Upper lobe of left lung (tissue), 6 donors: ENCODE measurements at regions not wholly inside any gene's neighbourhood (a gene's known extent, or its start where the extent isn't known, plus 50 kb on each side); places are given as distances from the start of the nearest gene placed in this dataset.

Source experiments
- ATAC-seq, 2 donors: fragments of 200-7000 bp; cut with Tn5 transposase; one replicate each; pipeline ENCODE4 v1.9.1; 2022; ENCODE audit warnings: mild to moderate bottlenecking in 2 of 2, moderate library complexity in 2 of 2; ENCODE audit not compliant: low FRiP score in 2 of 2
- DNase-seq, 2 donors: peaks; one replicate each; pipeline ENCODE4 v3.0.0-alpha.2; 2019 to 2020
- H3K27ac ChIP-seq, 4 donors: fragments of 200-600 bp; sonication (generic); one replicate each; pipeline ENCODE4 v1.5.1; 2016 to 2019
- H3K27me3 ChIP-seq, 4 donors: fragments of 200-600 bp; sonication (generic); one replicate each; pipeline ENCODE4 v1.5.1; 2017 to 2019
- H3K36me3 ChIP-seq, 4 donors: fragments of 200-600 bp; sonication (generic); one replicate each; pipeline ENCODE4 v1.5.1; 2016 to 2019
- H3K4me1 ChIP-seq, 4 donors: fragments of 200-600 bp; sonication (generic); one replicate each; pipeline ENCODE4 v1.5.1; 2018 to 2019
- H3K4me3 ChIP-seq, 4 donors: fragments of 200-600 bp; sonication (generic); one replicate each; pipeline ENCODE4 v1.5.1; 2017 to 2019; ENCODE audit warnings: mild to moderate bottlenecking in 2 of 4, moderate library complexity in 1 of 4
- H3K9me3 ChIP-seq, 4 donors: fragments of 200-600 bp; sonication (generic); one replicate each; pipeline ENCODE4 v1.5.1; 2018 to 2019
- EP300 ChIP-seq, 4 donors: sonication (generic); formaldehyde crosslinking; IDR thresholded peaks; one replicate each; pipeline ENCODE4 v1.5.1; 2017; ENCODE audit warnings: antibody characterized with exemption in 4 of 4, control low read depth in 2 of 4
- POLR2A ChIP-seq, 4 donors: fragments of 450-650 bp; IDR thresholded peaks; one replicate each; pipeline ENCODE4 v1.5.1; 2016 to 2017; ENCODE audit warnings: antibody characterized with exemption in 4 of 4, mild to moderate bottlenecking in 2 of 4
- POLR2AphosphoS5 ChIP-seq, 2 donors: sonication (generic); formaldehyde crosslinking; IDR thresholded peaks; one replicate each; pipeline ENCODE4 v1.5.1; 2017; ENCODE audit warnings: antibody characterized with exemption in 2 of 2
- WGBS, 2 donors: methylation state at CpG; one replicate each; pipeline ENCODE4 v1.1.5; 2017 to 2018; 5-methylcytosine and 5-hydroxymethylcytosine counted together
- TF ChIP-seq, protein P1 (sequence below), 6 experiments: fragments of 450-650 bp in 4 of 6; fragments of 200-600 bp in 2 of 6; sonication (generic) in 2 of 6; IDR thresholded peaks; one replicate each; pipeline ENCODE4 v1.5.1; 2016 to 2019; ENCODE audit warnings: antibody characterized with exemption in 6 of 6
- donor health status: DM: no; HTN: no; CAD: no; lungs with moderate emphysema.
- donor health status: DM: no; HTN: yes; CAD: no; lungs with severe emphysema.

- WGBS, 2 donors = 69 to 86% methylated on average over 1 of the region's 1 CpG
These were observed 296.4 kb upstream of the ACVR2A start for GRCh38 chr2:147548451-147548850.

DNA sequence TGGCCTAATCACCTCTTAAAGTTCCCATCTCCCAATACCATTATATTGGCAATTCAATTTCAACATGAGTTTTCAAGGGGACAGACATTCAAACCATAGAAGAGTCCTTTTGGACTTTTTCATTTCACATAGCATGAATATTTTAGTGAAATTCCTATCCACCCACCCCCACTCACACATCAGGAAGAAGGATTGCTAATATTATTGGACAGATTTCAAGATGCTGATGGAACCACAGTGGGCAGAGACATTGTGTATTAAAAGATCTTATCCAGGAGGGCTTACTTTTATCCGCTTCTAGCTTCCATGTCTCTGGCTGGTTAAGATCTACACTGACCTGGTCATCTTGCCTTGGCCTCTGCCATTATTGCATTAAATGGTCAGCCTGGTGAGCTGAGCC is 297.4 kb upstream of the ACVR2A start:
- H3K27me3 ChIP-seq = no peaks in the 10 kb centered on the region
- TF ChIP-seq EP300 (IDR thresholded peaks at IDR 0.05) (no peak), POLR2AphosphoS5 (IDR thresholded peaks at IDR 0.05) (no peak), POLR2A (IDR thresholded peaks at IDR 0.05) (no peak)
- TF ChIP-seq, protein P1, sequence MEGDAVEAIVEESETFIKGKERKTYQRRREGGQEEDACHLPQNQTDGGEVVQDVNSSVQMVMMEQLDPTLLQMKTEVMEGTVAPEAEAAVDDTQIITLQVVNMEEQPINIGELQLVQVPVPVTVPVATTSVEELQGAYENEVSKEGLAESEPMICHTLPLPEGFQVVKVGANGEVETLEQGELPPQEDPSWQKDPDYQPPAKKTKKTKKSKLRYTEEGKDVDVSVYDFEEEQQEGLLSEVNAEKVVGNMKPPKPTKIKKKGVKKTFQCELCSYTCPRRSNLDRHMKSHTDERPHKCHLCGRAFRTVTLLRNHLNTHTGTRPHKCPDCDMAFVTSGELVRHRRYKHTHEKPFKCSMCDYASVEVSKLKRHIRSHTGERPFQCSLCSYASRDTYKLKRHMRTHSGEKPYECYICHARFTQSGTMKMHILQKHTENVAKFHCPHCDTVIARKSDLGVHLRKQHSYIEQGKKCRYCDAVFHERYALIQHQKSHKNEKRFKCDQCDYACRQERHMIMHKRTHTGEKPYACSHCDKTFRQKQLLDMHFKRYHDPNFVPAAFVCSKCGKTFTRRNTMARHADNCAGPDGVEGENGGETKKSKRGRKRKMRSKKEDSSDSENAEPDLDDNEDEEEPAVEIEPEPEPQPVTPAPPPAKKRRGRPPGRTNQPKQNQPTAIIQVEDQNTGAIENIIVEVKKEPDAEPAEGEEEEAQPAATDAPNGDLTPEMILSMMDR (IDR thresholded peaks at IDR 0.05) = no peak
- no peak for ATAC-seq
- no peak overlapping the region for H3K27ac ChIP-seq
- H3K36me3 ChIP-seq = no peaks in the 10 kb centered on the region
- no peak overlapping the region for H3K4me3 ChIP-seq
- WGBS, 2 donors = 89 to 93% methylated on average over 1 of the region's 1 CpG
- H3K9me3 ChIP-seq = peaks cover 0 to 4% (median 0%) of the 10 kb centered on the region in 4 donors
- H3K4me1 ChIP-seq = no peaks in the 10 kb centered on the region
- DNase-seq = no peak

More at GRCh38 chr2:147548451-147548850, 296.4 kb upstream of the ACVR2A start:
- TF ChIP-seq POLR2AphosphoS5 (IDR thresholded peaks at IDR 0.05) (no peak), EP300 (IDR thresholded peaks at IDR 0.05) (no peak), POLR2A (IDR thresholded peaks at IDR 0.05) (no peak)
- TF ChIP-seq, protein P1 (IDR thresholded peaks at IDR 0.05) = no peak
- no peaks in the 10 kb centered on the region for H3K4me1 ChIP-seq
- no peaks in the 10 kb centered on the region for H3K36me3 ChIP-seq
- H3K27ac ChIP-seq = no peak overlapping the region
- no peak overlapping the region for H3K4me3 ChIP-seq
- peaks cover 0 to 4% (median 0%) of the 10 kb centered on the region in 4 donors for H3K9me3 ChIP-seq
- DNase-seq (no peak), ATAC-seq (no peak)
- H3K27me3 ChIP-seq = no peaks in the 10 kb centered on the region

GRCh38 chr2:147546109-147546508 is 298.7 kb upstream of the ACVR2A start:
- no peak for TF ChIP-seq POLR2A (IDR thresholded peaks at IDR 0.05)
- TF ChIP-seq, protein P1 (IDR thresholded peaks at IDR 0.05) = no peak
- no peak for TF ChIP-seq POLR2AphosphoS5 (IDR thresholded peaks at IDR 0.05)
- TF ChIP-seq EP300 (IDR thresholded peaks at IDR 0.05) = no peak
- no peaks in the 10 kb centered on the region for H3K36me3 ChIP-seq
- no peak for ATAC-seq
- DNase-seq = no peak
- 59 to 80% methylated on average over 1 of the region's 1 CpG for WGBS, 2 donors
- no peaks in the 10 kb centered on the region for H3K4me1 ChIP-seq
- peaks cover 0 to 4% (median 0%) of the 10 kb centered on the region in 4 donors for H3K9me3 ChIP-seq
- no peak overlapping the region for H3K4me3 ChIP-seq
- H3K27ac ChIP-seq = no peak overlapping the region
- H3K27me3 ChIP-seq = no peaks in the 10 kb centered on the region

DNA sequence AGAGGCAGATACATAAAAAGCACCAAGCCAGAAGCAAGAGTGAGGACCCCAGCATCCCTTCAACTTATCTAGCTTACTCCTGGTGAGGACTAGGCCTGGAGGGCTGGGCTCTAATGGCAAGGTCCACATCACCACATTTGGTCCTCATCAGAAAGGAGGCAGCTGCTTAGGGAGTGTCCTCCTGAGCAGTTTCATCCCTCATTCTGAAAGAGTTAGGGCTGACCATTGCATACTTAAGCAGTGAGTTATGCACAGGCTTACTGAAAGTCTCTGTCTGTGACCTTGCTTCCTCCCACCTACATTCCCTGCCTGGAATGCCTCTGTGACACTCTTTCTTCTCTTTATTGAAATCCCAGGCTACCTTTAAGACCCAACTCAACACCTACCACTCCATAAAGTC is 301.8 kb upstream of the ACVR2A start:
- Histone ChIP-seq H3K4me3 (no peak overlapping the region), H3K4me1 (no peaks in the 10 kb centered on the region), H3K27ac (no peak overlapping the region), H3K27me3 (no peaks in the 10 kb centered on the region), H3K9me3 (peaks cover 0 to 4% (median 0%) of the 10 kb centered on the region in 4 donors), H3K36me3 (no peaks in the 10 kb centered on the region)
- ATAC-seq (peak; percentile 11 to 50), DNase-seq (no peak)
- TF ChIP-seq POLR2A (IDR thresholded peaks at IDR 0.05) = no peak
- no peak for TF ChIP-seq EP300 (IDR thresholded peaks at IDR 0.05)
- TF ChIP-seq, protein P1 (IDR thresholded peaks at IDR 0.05) = no peak
- TF ChIP-seq POLR2AphosphoS5 (IDR thresholded peaks at IDR 0.05) = no peak

DNA sequence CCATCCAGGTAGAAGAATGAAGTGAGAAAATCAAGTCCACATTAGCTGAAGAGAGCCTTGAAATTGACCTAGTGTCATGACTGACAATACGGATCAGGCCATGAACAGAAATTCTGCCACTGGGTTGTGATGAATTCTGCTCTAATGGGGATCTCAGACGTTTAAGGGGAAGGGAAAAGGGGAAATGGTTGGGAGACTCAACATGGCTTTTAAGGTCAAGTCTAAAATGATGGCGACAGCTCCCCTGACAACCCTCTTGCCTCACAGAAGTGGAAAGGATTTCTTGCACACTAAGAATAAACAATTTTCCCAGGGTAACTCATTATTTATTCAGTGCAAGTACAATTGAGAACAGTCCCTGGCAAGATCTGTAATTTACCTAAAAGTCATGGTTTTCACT is 302.5 kb upstream of the ACVR2A start:
- Histone ChIP-seq H3K36me3 (no peaks in the 10 kb centered on the region), H3K9me3 (peaks cover 0 to 4% (median 0%) of the 10 kb centered on the region in 4 donors), H3K4me3 (no peak overlapping the region), H3K27ac (no peak overlapping the region), H3K4me1 (no peaks in the 10 kb centered on the region), H3K27me3 (no peaks in the 10 kb centered on the region)
- 62 to 63% methylated on average over 3 of the region's 3 CpGs for WGBS, 2 donors
- ATAC-seq = no peak
- DNase-seq = no peak
- no peak for TF ChIP-seq EP300 (IDR thresholded peaks at IDR 0.05)
- TF ChIP-seq, protein P1 (IDR thresholded peaks at IDR 0.05) = no peak
- no peak for TF ChIP-seq POLR2AphosphoS5 (IDR thresholded peaks at IDR 0.05)
- no peak for TF ChIP-seq POLR2A (IDR thresholded peaks at IDR 0.05)
